ENCODE measurements at regions not wholly inside any gene's neighbourhood (a gene's known extent, or its start where the extent isn't known, plus 50 kb on each side); places are given as distances from the start of the nearest gene placed in this dataset.

- no peak for DNase-seq
These were observed 305.6 kb upstream of the PITRM1 start for GRCh38 chr10:3478153-3478552.

- DNase-seq: no peak
These were observed 305.1 kb upstream of the PITRM1 start for GRCh38 chr10:3477683-3478082.

- DNase-seq: no peak
These were observed 304.3 kb upstream of the PITRM1 start for GRCh38 chr10:3476640-3477448.

- DNase-seq: no peak
These were observed 303.6 kb upstream of the PITRM1 start for GRCh38 chr10:3476186-3476585.

GRCh38 chr10:3475367-3475766 is 302.8 kb upstream of the PITRM1 start:
- no peak for DNase-seq

GRCh38 chr10:3474266-3474665 is 301.7 kb upstream of the PITRM1 start:
- no peak for DNase-seq

GRCh38 chr10:3473271-3473670 is 300.7 kb upstream of the PITRM1 start:
- DNase-seq: no peak

GRCh38 chr10:3472287-3473051 is 299.9 kb upstream of the PITRM1 start:
- no peak for DNase-seq

- DNase-seq: no peak
These were observed 299.3 kb upstream of the PITRM1 start for GRCh38 chr10:3471927-3472286.

GRCh38 chr10:3471472-3471871 is 298.9 kb upstream of the PITRM1 start:
- DNase-seq: no peak

- DNase-seq: no peak
These were observed 297.6 kb upstream of the PITRM1 start for GRCh38 chr10:3470191-3470590.

GRCh38 chr10:3469639-3470020 is 297.0 kb upstream of the PITRM1 start:
- no peak for DNase-seq

GRCh38 chr10:3468919-3469638 is 296.5 kb upstream of the PITRM1 start:
- DNase-seq: no peak

GRCh38 chr10:3467052-3467951 is 294.7 kb upstream of the PITRM1 start:
- DNase-seq: no peak

GRCh38 chr10:3465406-3465891 is 292.9 kb upstream of the PITRM1 start:
- DNase-seq: no peak

- no peak for DNase-seq
These were observed 292.3 kb upstream of the PITRM1 start for GRCh38 chr10:3464760-3465405.

GRCh38 chr10:3460420-3461128 is 288.0 kb upstream of the PITRM1 start:
- no peak for DNase-seq

- no peak for DNase-seq
These were observed 283.1 kb upstream of the PITRM1 start for GRCh38 chr10:3455385-3456334.

GRCh38 chr10:3452683-3453361 is 280.2 kb upstream of the PITRM1 start:
- no peak for DNase-seq

All from activated CD8-positive, alpha-beta memory T cell treated with anti-CD3 and anti-CD28 coated beads, Interleukin-2, amount 50 U/mL, for 48 hours (primary cell).